GM10266 (cell line): ENCODE measurements at regions not wholly inside any gene's neighbourhood (a gene's known extent, or its start where the extent isn't known, plus 50 kb on each side); places are given as distances from the start of the nearest gene placed in this dataset.

ENCODE experiments used
- DNase-seq: peaks from one replicate; pipeline ENCODE4 v3.0.0; 2012; ENCODE audit errors: extremely low spot score
- TF ChIP-seq, protein P1 (sequence below): IDR thresholded peaks from 2 replicates; pipeline ENCODE4 v1.5.1; 2012; ENCODE audit warnings: mild to moderate bottlenecking, low read depth; ENCODE audit not compliant: control insufficient read depth, insufficient read depth; ENCODE audit errors: missing control alignments

DNA sequence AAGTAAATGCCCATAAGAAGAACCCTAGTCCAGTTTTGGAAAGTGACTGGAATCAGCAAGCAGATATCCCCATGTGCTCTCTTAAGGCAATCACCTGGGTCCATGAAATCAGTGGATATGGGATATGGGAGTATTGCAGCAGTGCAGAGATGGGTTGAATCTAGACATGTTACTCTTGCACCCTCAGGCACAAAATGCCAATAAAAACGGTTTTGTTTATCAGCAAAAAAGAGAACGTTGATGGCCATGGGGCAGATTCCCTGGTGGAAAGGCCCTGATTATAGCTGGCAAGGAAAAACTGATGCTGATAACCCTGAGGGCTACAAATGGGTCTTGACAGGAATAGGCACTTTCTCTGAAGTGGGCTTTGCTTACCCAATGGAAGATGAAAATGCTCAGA lies 380.2 kb upstream of the SEMA6D start:
- no peak for DNase-seq
- TF ChIP-seq, protein P1, sequence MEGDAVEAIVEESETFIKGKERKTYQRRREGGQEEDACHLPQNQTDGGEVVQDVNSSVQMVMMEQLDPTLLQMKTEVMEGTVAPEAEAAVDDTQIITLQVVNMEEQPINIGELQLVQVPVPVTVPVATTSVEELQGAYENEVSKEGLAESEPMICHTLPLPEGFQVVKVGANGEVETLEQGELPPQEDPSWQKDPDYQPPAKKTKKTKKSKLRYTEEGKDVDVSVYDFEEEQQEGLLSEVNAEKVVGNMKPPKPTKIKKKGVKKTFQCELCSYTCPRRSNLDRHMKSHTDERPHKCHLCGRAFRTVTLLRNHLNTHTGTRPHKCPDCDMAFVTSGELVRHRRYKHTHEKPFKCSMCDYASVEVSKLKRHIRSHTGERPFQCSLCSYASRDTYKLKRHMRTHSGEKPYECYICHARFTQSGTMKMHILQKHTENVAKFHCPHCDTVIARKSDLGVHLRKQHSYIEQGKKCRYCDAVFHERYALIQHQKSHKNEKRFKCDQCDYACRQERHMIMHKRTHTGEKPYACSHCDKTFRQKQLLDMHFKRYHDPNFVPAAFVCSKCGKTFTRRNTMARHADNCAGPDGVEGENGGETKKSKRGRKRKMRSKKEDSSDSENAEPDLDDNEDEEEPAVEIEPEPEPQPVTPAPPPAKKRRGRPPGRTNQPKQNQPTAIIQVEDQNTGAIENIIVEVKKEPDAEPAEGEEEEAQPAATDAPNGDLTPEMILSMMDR, result no peak

DNA sequence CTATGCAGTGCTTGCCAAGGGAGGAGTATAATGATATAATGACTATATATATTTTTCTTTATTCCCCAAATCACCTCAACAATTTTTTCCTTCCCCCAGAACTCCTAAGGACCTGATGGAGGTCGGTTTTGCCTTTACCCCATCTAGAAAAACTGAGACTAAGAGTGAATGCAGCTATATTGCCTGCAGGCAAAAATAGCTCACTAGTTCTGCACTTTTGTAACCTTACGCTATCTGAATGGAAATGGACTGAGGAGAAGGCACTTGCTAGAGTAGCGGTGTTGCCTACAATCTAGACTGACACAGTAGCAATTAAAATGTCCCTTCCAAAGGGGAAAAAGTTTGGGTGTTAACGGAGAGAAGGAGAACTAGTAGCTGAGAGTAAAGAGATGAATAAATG lies 379.5 kb upstream of the SEMA6D start:
- TF ChIP-seq, protein P1, result no peak
- DNase-seq, result no peak

DNA sequence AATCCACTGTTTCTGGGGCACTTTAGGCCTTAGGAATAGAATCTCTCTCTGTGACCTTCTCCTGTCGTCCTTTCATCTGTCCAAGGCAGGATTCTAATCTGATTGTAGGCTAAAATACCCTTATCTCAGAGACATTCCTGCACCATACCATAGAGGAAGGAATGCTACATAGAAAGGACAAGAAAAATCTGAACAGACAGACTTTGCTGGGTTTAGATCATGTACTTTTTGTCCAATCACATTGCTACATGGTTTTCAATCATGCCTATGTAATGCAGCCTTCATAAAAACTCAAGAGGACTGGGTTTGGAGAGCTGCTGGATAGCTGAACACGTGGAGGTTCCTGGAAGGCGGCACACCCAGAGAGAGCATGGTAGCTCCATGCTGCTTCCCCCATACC lies 378.5 kb upstream of the SEMA6D start:
- DNase-seq, result no peak
- TF ChIP-seq, protein P1, result no peak

DNA sequence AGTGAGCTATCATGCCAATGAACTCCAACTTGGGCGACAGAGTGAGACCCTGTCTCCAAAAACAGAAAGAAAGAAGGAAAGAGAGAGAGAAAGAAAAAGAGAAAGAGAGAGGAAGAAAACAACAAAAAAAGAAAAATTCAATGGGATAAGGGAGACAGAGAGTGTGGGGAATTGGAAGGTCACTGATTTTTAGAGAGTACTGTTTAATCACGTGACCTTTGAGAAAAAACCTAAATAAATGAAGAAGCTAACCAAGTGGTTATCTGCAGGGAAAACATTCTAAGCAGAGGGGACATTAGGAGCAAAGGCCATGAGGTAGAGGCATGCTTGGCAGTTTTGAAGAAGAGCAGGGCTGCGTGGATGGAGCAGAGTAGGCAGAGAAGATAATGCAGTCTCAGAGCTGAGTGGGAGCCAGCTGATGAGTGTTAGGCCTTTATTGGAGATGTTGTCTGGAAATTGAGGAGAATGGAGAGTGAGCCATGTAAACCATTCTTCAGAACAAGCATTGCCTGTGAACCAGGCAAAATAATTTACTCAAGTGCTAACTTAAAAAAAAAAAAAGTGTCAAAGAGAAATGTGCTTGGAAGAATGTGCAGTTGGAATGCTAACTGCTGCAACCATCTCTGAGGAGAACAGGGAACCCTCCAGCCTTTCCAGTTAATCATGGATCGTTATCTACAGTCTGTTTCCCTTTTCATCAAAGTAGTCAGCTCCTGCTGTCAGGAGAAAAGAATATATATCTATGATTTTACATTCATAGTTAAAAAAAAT lies 377.3 kb upstream of the SEMA6D start:
- TF ChIP-seq, protein P1, result no peak
- no peak for DNase-seq

DNA sequence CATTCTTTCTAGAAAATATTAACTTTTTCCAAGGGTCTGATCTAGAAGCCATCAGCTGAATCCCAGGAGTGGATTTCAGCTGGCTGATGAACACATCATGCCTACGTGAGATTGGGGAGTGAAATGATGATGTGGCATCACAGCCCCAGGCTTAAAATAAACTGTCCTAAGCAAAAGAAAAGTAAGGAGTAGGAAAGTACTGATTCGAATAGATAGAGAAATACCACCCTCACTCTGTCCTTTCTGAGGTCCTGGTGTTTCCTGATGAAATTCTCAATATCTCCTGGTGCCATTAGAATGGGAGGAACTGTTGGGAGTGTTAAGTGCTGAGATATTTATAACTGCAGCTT lies 376.8 kb upstream of the SEMA6D start:
- DNase-seq, result no peak
- TF ChIP-seq, protein P1, result no peak

DNA sequence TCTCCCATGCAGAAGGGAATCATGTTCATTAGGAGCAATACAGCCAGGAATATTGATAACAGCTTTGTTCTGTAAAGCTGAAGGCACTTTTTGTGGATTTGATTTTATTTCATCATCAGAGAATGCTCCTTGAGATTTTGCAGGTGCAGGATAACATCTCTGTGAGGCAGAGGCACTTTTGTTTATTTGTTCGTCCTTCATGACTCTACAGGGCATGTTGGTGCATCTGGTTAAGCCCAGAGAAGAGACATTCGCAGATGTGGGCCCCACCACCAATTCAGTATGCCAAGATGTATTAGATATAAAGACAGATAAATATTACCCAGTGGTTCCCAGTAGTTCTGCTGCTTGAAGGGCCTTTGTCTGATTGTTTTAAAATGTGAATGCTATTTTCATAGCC lies 368.1 kb upstream of the SEMA6D start:
- no peak for DNase-seq
- TF ChIP-seq, protein P1, result no peak

DNA sequence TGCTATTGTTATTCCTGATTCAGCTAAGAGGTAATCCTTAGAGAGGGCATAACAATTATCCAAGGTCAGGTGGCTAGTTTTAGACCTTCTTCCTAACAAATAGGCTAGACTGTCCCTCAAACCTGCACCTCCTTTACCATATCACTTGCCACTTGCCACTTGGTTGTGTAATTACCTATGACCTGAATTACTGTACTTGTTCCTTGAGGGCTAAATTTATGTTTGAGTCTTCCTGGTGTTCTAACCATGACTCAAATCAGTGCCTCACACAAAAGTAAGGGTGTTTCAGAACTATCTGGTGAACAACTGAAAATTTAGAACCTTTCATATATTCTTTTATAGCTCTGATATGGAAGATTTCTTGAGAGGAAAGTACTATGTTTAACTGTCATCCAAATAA lies 365.8 kb upstream of the SEMA6D start:
- DNase-seq, result no peak
- TF ChIP-seq, protein P1, result no peak
